Ovary (tissue), 7 donors: ENCODE measurements at regions not wholly inside any gene's neighbourhood (a gene's known extent, or its start where the extent isn't known, plus 50 kb on each side); places are given as distances from the start of the nearest gene placed in this dataset.

Experiments used
- DNase-seq, 5 donors: peaks; one replicate each; pipeline ENCODE4 v3.0.0-alpha.2; 2019 to 2020
- H3K27ac ChIP-seq, 2 donors: fragments of 200-600 bp; one replicate each; pipeline versions ENCODE4 v1.5.1 to v1.8.0; 2019 to 2022
- H3K27me3 ChIP-seq: fragments of 200-600 bp; one replicate; pipeline ENCODE4 v1.8.0; 2022
- H3K36me3 ChIP-seq: fragments of 200-600 bp; sonication (generic); one replicate; pipeline ENCODE4 v1.5.1; 2019
- H3K4me1 ChIP-seq: one replicate; pipeline ENCODE4 v1.8.1; 2013; ENCODE audit warnings: mild to moderate bottlenecking, moderate library complexity; ENCODE audit not compliant: insufficient read depth
- H3K4me3 ChIP-seq: fragments of 200-600 bp; sonication (generic); one replicate; pipeline ENCODE4 v1.5.1; 2017
- H3K9me3 ChIP-seq, 2 donors: fragments of 200-600 bp in 1 of 2; sonication (generic) in 1 of 2; one replicate each; pipeline versions ENCODE4 v1.5.1 to v1.8.1; 2013 to 2019; ENCODE audit warnings: mild to moderate bottlenecking in 1 of 2, moderate library complexity in 1 of 2
- EP300 ChIP-seq: sonication (generic); formaldehyde crosslinking; IDR thresholded peaks from one replicate; pipeline ENCODE4 v1.6.1; 2017; ENCODE audit warnings: antibody characterized with exemption
- POLR2A ChIP-seq: fragments of 450-650 bp; IDR thresholded peaks from one replicate; pipeline ENCODE4 v1.6.1; 2017; ENCODE audit warnings: antibody characterized with exemption, mild to moderate bottlenecking, moderate library complexity
- WGBS, 3 donors: extraction: QIAGEN DNeasy Blood & Tissue Kit in 1 of 3; methylation state at CpG; one replicate each; pipeline versions ENCODE4 v1.1.5 to v1.1.7; 2013 to 2017; 5-methylcytosine and 5-hydroxymethylcytosine counted together
- intact Hi-C, 4 donors: fragments of 100-400 bp; cut with DNase I; formaldehyde crosslinking; loops; one replicate each; pipeline versions ENCODE4 v1.11.0 to v1.15.1; 2022 to 2023
- TF ChIP-seq, protein P1 (sequence below), 3 donors: fragments of 450-650 bp in 2 of 3; fragments of 200-600 bp in 1 of 3; IDR thresholded peaks; one replicate each; pipeline versions ENCODE4 v1.5.1 to v1.8.0; 2016 to 2022; ENCODE audit warnings: antibody characterized with exemption in 3 of 3, mild to moderate bottlenecking in 1 of 3
- donor health status: DM: no; HTN: no; CAD: no; lungs with moderate emphysema.
- donor health status: DM: no; HTN: no; CAD: no.
- donor health status: Bipolar disorder and iron deficiency.
- donor health status: DM: no; HTN: no; CAD: no.
- donor health status: DM: yes; HTN: yes; CAD: no.

DNA sequence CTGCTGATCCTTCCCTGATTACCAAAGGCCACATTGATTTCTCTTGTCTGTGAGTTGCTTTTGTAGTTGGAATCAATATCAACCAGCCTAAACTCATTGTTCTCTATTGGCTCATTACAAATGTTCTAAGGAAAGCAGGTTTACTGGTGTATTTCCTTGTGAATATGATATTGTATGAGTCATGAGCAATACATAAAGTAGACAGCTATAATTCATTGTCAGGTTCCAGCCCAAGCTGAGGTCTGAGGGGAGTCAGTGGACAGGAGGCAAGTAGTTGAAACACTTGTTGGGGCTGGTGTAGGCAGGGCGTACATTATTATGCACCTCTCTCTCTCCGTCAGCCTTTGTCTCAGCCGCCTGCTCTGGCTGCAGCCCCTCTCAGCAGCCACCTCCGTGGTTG is 451.7 kb downstream of the IPMK start:
- 57 to 80% (median 66%) methylated on average over 4 of the region's 4 CpGs for WGBS, 3 donors
- Histone ChIP-seq H3K36me3 (no peaks in the 10 kb centered on the region), H3K9me3 (no peaks in the 10 kb centered on the region), H3K4me3 (no peak overlapping the region), H3K27ac (no peak overlapping the region), H3K4me1 (no peaks in the 10 kb centered on the region), H3K27me3 (no peaks in the 10 kb centered on the region)
- TF ChIP-seq, protein P1, sequence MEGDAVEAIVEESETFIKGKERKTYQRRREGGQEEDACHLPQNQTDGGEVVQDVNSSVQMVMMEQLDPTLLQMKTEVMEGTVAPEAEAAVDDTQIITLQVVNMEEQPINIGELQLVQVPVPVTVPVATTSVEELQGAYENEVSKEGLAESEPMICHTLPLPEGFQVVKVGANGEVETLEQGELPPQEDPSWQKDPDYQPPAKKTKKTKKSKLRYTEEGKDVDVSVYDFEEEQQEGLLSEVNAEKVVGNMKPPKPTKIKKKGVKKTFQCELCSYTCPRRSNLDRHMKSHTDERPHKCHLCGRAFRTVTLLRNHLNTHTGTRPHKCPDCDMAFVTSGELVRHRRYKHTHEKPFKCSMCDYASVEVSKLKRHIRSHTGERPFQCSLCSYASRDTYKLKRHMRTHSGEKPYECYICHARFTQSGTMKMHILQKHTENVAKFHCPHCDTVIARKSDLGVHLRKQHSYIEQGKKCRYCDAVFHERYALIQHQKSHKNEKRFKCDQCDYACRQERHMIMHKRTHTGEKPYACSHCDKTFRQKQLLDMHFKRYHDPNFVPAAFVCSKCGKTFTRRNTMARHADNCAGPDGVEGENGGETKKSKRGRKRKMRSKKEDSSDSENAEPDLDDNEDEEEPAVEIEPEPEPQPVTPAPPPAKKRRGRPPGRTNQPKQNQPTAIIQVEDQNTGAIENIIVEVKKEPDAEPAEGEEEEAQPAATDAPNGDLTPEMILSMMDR (IDR thresholded peaks at IDR 0.05), result no peak
- no peak for TF ChIP-seq POLR2A
- no peak for TF ChIP-seq EP300
- no peak for DNase-seq
- intact Hi-C loops, result no loop called here

DNA sequence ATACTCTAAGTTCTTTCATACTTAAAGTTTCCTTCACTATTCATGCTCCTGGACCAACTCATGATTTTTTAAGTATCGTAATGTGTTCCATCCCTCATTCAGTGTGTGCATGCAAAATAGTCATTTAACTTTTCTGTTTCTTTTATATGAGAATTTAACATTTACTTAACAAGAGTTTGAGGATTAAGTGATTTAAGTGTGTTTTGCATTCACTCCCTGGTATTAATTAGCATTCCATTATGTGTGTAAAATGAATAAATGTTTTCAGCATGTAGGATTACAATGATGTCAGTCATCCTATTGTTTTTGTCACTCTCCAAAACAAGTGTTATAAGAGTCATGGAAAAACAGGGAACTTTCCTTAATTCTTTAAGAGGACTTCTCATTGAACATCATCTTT is 457.7 kb downstream of the IPMK start:
- 95 to 98% (median 95%) methylated on average over 1 of the region's 1 CpG for WGBS, 3 donors
- Histone ChIP-seq H3K27ac (no peak overlapping the region), H3K4me3 (no peak overlapping the region), H3K27me3 (no peaks in the 10 kb centered on the region), H3K4me1 (no peaks in the 10 kb centered on the region), H3K36me3 (no peaks in the 10 kb centered on the region), H3K9me3 (no peaks in the 10 kb centered on the region)
- no peak for DNase-seq
- TF ChIP-seq POLR2A (no peak), EP300 (no peak)
- TF ChIP-seq, protein P1 (IDR thresholded peaks at IDR 0.05), result no peak
- intact Hi-C loops, result no loop called here

DNA sequence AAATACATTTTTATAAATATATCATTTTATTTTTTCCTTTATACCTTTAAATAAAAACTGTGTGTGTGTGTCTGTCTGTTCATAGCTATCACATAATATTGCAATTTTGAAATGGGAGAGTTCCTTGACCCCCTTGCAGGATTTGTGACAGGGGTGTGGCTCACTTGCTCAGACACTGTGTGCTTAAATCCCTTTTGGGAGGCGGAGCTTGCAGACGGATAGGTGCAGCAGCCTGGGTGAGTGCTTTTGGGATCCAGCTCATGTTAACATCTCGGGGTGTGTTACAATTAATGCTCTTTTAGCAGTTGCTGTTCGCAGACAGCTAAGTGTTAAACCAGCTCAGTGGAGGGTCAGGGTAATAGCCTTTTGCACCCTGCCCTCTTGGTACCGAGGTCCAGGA is 459.8 kb downstream of the IPMK start:
- H3K36me3 ChIP-seq, result no peaks in the 10 kb centered on the region
- DNase-seq, result no peak
- H3K4me3 ChIP-seq, result no peak overlapping the region
- TF ChIP-seq EP300 (no peak), POLR2A (no peak)
- TF ChIP-seq, protein P1 (IDR thresholded peaks at IDR 0.05), result no peak
- H3K27me3 ChIP-seq, result no peaks in the 10 kb centered on the region
- 79 to 85% (median 80%) methylated on average over 5 of the region's 5 CpGs for WGBS, 3 donors
- H3K27ac ChIP-seq, result no peak overlapping the region
- intact Hi-C loops, result no loop called here
- no peaks in the 10 kb centered on the region for H3K4me1 ChIP-seq
- no peaks in the 10 kb centered on the region for H3K9me3 ChIP-seq

DNA sequence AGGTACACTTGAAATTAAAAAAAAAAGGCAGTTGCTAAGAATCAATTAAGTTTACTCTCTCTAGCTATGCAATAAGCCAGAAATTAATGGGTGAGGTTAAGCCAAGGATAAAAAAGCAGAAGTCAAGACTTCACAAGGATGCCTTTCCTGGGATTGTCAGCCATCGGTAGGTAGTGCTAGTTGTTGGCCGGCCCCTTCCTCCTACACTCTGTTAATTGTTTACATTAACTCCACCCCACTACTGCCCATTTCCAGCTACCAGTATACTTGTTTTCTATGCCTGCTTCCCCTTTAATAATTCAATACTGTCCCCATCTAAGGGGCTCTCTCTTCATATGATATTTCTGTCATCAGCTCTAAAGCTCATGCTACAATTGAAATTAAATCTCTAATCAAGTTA is 461.0 kb downstream of the IPMK start:
- WGBS, 3 donors, result 35 to 75% (median 42%) methylated on average over 2 of the region's 2 CpGs
- H3K4me1 ChIP-seq, result no peaks in the 10 kb centered on the region
- TF ChIP-seq EP300, result no peak
- TF ChIP-seq, protein P1 (IDR thresholded peaks at IDR 0.05), result no peak
- TF ChIP-seq POLR2A, result no peak

DNA sequence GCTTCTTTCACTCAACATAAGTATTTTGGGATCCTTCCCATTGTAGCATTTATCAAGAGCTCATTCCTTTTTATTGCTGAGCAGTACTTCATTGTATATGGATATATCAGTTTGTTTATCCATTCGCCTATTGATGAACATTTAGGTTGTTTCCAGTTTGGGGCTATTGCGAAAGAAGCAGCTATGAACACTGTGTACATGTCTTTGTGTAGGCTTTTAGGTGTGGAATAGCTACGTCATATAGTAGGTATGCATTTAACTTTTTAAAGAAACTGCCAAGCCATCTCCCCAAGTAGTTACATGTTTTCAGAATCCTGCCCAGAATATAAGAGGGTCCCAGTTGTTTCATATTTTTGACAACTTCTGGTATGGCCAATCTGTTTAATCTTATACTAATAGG is 468.1 kb downstream of the IPMK start:
- TF ChIP-seq, protein P1 (IDR thresholded peaks at IDR 0.05), result no peak
- TF ChIP-seq POLR2A, result no peak
- TF ChIP-seq EP300, result no peak
- WGBS, 3 donors, result 88 to 94% (median 92%) methylated on average over 3 of the region's 3 CpGs
- DNase-seq, result no peak
- Histone ChIP-seq H3K27ac (no peak overlapping the region), H3K36me3 (no peaks in the 10 kb centered on the region), H3K4me1 (no peaks in the 10 kb centered on the region), H3K9me3 (no peaks in the 10 kb centered on the region), H3K4me3 (no peak overlapping the region), H3K27me3 (no peaks in the 10 kb centered on the region)
- intact Hi-C loops, result no loop called here

More for the DNA sequence above, 461.0 kb downstream of the IPMK start:
- no peak for DNase-seq
- no peak overlapping the region for H3K27ac ChIP-seq
- intact Hi-C loops, result no loop called here
- no peak overlapping the region for H3K4me3 ChIP-seq
- H3K9me3 ChIP-seq, result no peaks in the 10 kb centered on the region
- H3K27me3 ChIP-seq, result no peaks in the 10 kb centered on the region
- H3K36me3 ChIP-seq, result no peaks in the 10 kb centered on the region
